SK-N-SH treated with all-trans-retinoic acid at 6 μM for 48 hours (cell line): ENCODE measurements at regions not wholly inside any gene's neighbourhood (a gene's known extent, or its start where the extent isn't known, plus 50 kb on each side); places are given as distances from the start of the nearest gene placed in this dataset.
"Not testable (repeated sequence)": the region's sequence is repeated elsewhere in the genome, so short reads cannot be mapped to it uniquely, and the experiment has no call there.

Experiments
- ATAC-seq: fragments of 200-7000 bp; cut with Tn5 transposase; 3 replicates; pipeline ENCODE4 v1.9.1; 2020; ENCODE audit warnings: mild to moderate bottlenecking, moderate library complexity
- ARNTL ChIP-seq: fragments of 450-650 bp; formaldehyde crosslinking; IDR thresholded peaks from 2 replicates; pipeline ENCODE4 v1.5.0; 2020; ENCODE audit warnings: low read depth, mild to moderate bottlenecking, moderate library complexity, borderline replicate concordance
- BACH2 ChIP-seq: fragments of 250-450 bp; sonication (Bioruptor Pico); IDR thresholded peaks from 2 replicates; pipeline ENCODE4 v1.9.0; 2021; ENCODE audit warnings: mild to moderate bottlenecking, borderline replicate concordance
- CSDC2 ChIP-seq: fragments of 250-450 bp; sonication (Bioruptor Pico); IDR thresholded peaks from 2 replicates; pipeline ENCODE4 v1.5.0; 2020; ENCODE audit warnings: mild to moderate bottlenecking, moderate library complexity
- ESRRG ChIP-seq: fragments of 250-450 bp; sonication (Bioruptor Pico); IDR thresholded peaks from 2 replicates; pipeline ENCODE4 v1.6.1; 2021; ENCODE audit warnings: mild to moderate bottlenecking
- GLIS3 ChIP-seq: fragments of 250-450 bp; sonication (Bioruptor Pico); IDR thresholded peaks from 2 replicates; pipeline ENCODE4 v1.5.0; 2020; ENCODE audit warnings: mild to moderate bottlenecking, moderate library complexity
- ISL1 ChIP-seq: fragments of 250-450 bp; sonication (Bioruptor Pico); IDR thresholded peaks from 2 replicates; pipeline ENCODE4 v2.1.2; 2022; ENCODE audit warnings: mild to moderate bottlenecking, moderate library complexity
- OSR1 ChIP-seq: fragments of 250-450 bp; sonication (Bioruptor Pico); IDR thresholded peaks from 2 replicates; pipeline ENCODE4 v1.8.0; 2022; ENCODE audit warnings: moderate library complexity, mild to moderate bottlenecking, inconsistent platforms
- PPARA ChIP-seq: fragments of 250-450 bp; sonication (Bioruptor Pico); IDR thresholded peaks from 2 replicates; pipeline ENCODE4 v1.5.0; 2020; ENCODE audit warnings: mild to moderate bottlenecking, borderline replicate concordance
- RARB ChIP-seq: fragments of 250-450 bp; sonication (Bioruptor Pico); IDR thresholded peaks from 2 replicates; pipeline ENCODE4 v1.8.0; 2021; ENCODE audit warnings: mild to moderate bottlenecking, moderate library complexity
- SNAI2 ChIP-seq: fragments of 250-450 bp; sonication (Bioruptor Pico); IDR thresholded peaks from 2 replicates; pipeline ENCODE4 v1.5.0; 2020; ENCODE audit warnings: mild to moderate bottlenecking, moderate library complexity
- TCF4 ChIP-seq: fragments of 250-450 bp; sonication (Bioruptor Pico); IDR thresholded peaks from 2 replicates; pipeline ENCODE4 v1.8.0; 2021; ENCODE audit warnings: mild to moderate bottlenecking, moderate library complexity, borderline replicate concordance
- TOX ChIP-seq: fragments of 250-450 bp; sonication (Bioruptor Pico); IDR thresholded peaks from 2 replicates; pipeline ENCODE4 v1.8.0; 2021; ENCODE audit warnings: mild to moderate bottlenecking, moderate library complexity, borderline replicate concordance
- ZC3H10 ChIP-seq: fragments of 250-450 bp; sonication (Bioruptor Pico); IDR thresholded peaks from 2 replicates; pipeline ENCODE4 v1.5.1; 2021; ENCODE audit warnings: mild to moderate bottlenecking, moderate library complexity
- ZFP3 ChIP-seq: fragments of 250-450 bp; sonication (Bioruptor Pico); IDR thresholded peaks from 2 replicates; pipeline ENCODE4 v1.5.0; 2020; ENCODE audit warnings: mild to moderate bottlenecking, moderate library complexity
- ZFP30 ChIP-seq: fragments of 450-650 bp; formaldehyde crosslinking; IDR thresholded peaks from 2 replicates; pipeline ENCODE4 v1.5.0; 2022; ENCODE audit warnings: mild to moderate bottlenecking, moderate library complexity
- ZNF565 ChIP-seq: fragments of 450-650 bp; formaldehyde crosslinking; conservative IDR thresholded peaks from 2 replicates; pipeline ENCODE4 v1.5.0; 2020; ENCODE audit warnings: low read depth, mild to moderate bottlenecking, moderate library complexity
- ZNF70 ChIP-seq: fragments of 450-650 bp; formaldehyde crosslinking; IDR thresholded peaks from 2 replicates; pipeline ENCODE4 v1.5.0; 2020; ENCODE audit warnings: mild to moderate bottlenecking, moderate library complexity
- ZNF8 ChIP-seq: fragments of 450-650 bp; formaldehyde crosslinking; IDR thresholded peaks from 2 replicates; pipeline ENCODE4 v1.5.0; 2020; ENCODE audit warnings: mild to moderate bottlenecking, moderate library complexity
- TF ChIP-seq, protein P1 (sequence below): fragments of 250-450 bp; sonication (Bioruptor Pico); IDR thresholded peaks from 2 replicates; pipeline ENCODE4 v1.8.0; 2021; ENCODE audit warnings: low read depth, mild to moderate bottlenecking, moderate library complexity, borderline replicate concordance
- TF ChIP-seq, protein P2 (sequence below): fragments of 250-450 bp; sonication (Bioruptor Pico); IDR thresholded peaks from 2 replicates; pipeline ENCODE4 v1.5.0; 2020; ENCODE audit warnings: mild to moderate bottlenecking, moderate library complexity
- TF ChIP-seq, protein P3 (sequence below): fragments of 250-450 bp; sonication (Bioruptor Pico); IDR thresholded peaks from 2 replicates; pipeline ENCODE4 v1.8.0; 2020; ENCODE audit warnings: mild to moderate bottlenecking, moderate library complexity, borderline replicate concordance
- TF ChIP-seq, protein P4 (sequence below): fragments of 250-450 bp; sonication (Bioruptor Pico); IDR thresholded peaks from 2 replicates; pipeline ENCODE4 v1.5.1; 2020; ENCODE audit warnings: low read depth, mild to moderate bottlenecking, moderate library complexity

DNA sequence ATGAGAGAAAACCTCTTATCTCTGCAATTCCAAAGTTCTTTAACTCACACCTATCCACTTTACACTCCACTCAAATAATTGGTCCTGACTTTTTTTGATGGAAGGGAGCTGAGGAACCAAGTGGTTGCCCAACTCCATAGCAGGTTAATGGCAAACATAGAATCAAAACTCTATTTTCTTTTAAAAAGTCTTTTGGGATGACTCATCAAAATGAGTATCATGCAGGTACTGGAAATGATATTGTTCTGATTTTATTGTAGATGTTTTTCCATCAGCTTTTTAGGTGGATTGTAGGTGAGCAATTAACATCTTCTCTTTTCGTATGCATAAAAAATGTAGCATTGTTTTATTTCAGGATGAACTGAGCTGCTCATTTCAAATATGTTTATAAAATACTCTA lies 239.5 kb downstream of the SATB1 start (continued):
- TF ChIP-seq, protein P1, sequence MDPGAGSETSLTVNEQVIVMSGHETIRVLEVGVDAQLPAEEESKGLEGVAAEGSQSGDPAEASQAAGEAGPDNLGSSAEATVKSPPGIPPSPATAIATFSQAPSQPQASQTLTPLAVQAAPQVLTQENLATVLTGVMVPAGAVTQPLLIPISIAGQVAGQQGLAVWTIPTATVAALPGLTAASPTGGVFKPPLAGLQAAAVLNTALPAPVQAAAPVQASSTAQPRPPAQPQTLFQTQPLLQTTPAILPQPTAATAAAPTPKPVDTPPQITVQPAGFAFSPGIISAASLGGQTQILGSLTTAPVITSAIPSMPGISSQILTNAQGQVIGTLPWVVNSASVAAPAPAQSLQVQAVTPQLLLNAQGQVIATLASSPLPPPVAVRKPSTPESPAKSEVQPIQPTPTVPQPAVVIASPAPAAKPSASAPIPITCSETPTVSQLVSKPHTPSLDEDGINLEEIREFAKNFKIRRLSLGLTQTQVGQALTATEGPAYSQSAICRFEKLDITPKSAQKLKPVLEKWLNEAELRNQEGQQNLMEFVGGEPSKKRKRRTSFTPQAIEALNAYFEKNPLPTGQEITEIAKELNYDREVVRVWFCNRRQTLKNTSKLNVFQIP = no peak
- TF ChIP-seq, protein P2, sequence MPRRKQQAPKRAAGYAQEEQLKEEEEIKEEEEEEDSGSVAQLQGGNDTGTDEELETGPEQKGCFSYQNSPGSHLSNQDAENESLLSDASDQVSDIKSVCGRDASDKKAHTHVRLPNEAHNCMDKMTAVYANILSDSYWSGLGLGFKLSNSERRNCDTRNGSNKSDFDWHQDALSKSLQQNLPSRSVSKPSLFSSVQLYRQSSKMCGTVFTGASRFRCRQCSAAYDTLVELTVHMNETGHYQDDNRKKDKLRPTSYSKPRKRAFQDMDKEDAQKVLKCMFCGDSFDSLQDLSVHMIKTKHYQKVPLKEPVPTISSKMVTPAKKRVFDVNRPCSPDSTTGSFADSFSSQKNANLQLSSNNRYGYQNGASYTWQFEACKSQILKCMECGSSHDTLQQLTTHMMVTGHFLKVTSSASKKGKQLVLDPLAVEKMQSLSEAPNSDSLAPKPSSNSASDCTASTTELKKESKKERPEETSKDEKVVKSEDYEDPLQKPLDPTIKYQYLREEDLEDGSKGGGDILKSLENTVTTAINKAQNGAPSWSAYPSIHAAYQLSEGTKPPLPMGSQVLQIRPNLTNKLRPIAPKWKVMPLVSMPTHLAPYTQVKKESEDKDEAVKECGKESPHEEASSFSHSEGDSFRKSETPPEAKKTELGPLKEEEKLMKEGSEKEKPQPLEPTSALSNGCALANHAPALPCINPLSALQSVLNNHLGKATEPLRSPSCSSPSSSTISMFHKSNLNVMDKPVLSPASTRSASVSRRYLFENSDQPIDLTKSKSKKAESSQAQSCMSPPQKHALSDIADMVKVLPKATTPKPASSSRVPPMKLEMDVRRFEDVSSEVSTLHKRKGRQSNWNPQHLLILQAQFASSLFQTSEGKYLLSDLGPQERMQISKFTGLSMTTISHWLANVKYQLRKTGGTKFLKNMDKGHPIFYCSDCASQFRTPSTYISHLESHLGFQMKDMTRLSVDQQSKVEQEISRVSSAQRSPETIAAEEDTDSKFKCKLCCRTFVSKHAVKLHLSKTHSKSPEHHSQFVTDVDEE (CRISPR knock-in tag) = no peak
- TF ChIP-seq ISL1 = no peak
- no peak for TF ChIP-seq ZNF8 (CRISPR knock-in tag)

DNA sequence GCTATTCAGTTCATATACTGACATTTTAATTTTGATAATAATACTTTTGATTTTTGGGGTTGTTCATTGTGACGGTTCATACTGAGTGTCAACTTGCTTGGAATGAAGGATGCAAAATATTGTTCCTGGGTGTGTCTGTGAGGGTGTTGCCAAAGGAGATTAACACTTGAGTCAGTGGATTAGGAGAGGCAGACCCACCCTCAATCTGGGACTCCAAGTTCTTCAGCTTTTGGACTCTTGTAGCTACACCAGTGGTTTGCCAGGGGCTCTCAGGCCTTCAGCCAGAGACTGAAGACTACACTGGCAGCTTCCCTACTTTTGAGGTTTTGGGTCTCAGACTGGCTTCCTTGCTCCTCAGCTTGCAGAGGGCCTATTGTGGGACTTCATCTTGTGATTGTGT lies 242.2 kb downstream of the SATB1 start:
- not testable (repeated sequence) for ATAC-seq

DNA sequence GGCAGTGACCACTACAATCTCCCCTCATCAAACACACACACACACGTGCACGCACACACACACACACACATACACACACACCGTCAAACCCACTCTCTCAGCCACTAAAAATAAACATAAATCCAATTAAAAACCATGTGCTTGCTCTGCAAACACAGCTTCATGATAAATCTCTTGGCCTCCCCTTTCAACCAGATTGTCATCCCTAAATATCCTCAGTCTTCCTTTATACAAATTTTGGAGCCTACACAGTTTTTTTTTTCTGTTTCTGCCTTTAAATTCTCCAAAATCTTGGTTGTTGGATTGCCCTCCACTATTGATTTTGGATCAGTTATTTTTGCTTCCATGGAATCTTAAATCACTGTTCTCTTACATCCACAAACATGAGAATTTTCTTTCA lies 245.6 kb downstream of the SATB1 start:
- ATAC-seq = no peak
- TF ChIP-seq ESRRG (CRISPR knock-in tag) (no peak), SNAI2 (CRISPR knock-in tag) (no peak), ZC3H10 (CRISPR knock-in tag) (no peak), ZFP3 (CRISPR knock-in tag) (no peak), PPARA (CRISPR knock-in tag) (no peak), CSDC2 (no peak), TOX (no peak), ZFP30 (CRISPR knock-in tag) (no peak), TCF4 (CRISPR knock-in tag) (no peak), ARNTL (CRISPR knock-in tag) (no peak), BACH2 (CRISPR knock-in tag) (no peak), ISL1 (no peak), ZNF565 (CRISPR knock-in tag) (no peak), ZNF8 (CRISPR knock-in tag) (no peak), RARB (CRISPR knock-in tag) (no peak), ZNF70 (CRISPR knock-in tag) (no peak)
- TF ChIP-seq, protein P2 (CRISPR knock-in tag) = no peak
- TF ChIP-seq, protein P3, sequence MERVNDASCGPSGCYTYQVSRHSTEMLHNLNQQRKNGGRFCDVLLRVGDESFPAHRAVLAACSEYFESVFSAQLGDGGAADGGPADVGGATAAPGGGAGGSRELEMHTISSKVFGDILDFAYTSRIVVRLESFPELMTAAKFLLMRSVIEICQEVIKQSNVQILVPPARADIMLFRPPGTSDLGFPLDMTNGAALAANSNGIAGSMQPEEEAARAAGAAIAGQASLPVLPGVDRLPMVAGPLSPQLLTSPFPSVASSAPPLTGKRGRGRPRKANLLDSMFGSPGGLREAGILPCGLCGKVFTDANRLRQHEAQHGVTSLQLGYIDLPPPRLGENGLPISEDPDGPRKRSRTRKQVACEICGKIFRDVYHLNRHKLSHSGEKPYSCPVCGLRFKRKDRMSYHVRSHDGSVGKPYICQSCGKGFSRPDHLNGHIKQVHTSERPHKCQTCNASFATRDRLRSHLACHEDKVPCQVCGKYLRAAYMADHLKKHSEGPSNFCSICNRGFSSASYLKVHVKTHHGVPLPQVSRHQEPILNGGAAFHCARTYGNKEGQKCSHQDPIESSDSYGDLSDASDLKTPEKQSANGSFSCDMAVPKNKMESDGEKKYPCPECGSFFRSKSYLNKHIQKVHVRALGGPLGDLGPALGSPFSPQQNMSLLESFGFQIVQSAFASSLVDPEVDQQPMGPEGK = no peak
- TF ChIP-seq, protein P4, sequence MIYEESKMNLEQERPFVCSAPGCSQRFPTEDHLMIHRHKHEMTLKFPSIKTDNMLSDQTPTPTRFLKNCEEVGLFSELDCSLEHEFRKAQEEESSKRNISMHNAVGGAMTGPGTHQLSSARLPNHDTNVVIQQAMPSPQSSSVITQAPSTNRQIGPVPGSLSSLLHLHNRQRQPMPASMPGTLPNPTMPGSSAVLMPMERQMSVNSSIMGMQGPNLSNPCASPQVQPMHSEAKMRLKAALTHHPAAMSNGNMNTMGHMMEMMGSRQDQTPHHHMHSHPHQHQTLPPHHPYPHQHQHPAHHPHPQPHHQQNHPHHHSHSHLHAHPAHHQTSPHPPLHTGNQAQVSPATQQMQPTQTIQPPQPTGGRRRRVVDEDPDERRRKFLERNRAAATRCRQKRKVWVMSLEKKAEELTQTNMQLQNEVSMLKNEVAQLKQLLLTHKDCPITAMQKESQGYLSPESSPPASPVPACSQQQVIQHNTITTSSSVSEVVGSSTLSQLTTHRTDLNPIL (CRISPR knock-in tag) = no peak

DNA sequence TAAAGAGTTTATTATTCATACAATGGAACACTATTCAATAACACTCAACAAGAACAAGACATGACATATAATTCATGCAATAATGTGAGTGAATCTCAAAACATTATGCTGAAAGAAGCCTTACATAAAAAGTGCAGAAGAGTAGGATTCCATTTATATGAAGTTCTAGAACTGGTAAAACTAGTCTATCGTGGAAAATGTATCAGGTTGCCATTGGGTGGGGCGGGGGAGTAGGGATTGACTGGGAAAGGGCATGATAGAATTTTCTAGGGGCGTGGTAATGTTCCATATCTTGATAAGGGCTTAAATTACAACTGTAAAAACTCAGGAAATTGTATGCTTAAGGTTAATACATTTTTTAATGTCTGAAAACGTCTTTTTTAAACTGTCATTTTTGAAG lies 247.9 kb downstream of the SATB1 start:
- ATAC-seq = no peak
- no peak for TF ChIP-seq ESRRG (CRISPR knock-in tag)
- TF ChIP-seq, protein P1 = no peak
- TF ChIP-seq, protein P2 (CRISPR knock-in tag) = no peak
- no peak for TF ChIP-seq TCF4 (CRISPR knock-in tag)
- no peak for TF ChIP-seq OSR1 (CRISPR knock-in tag)
- TF ChIP-seq SNAI2 (CRISPR knock-in tag) = no peak
- TF ChIP-seq ZNF8 (CRISPR knock-in tag) = no peak
- TF ChIP-seq CSDC2 = no peak
- no peak for TF ChIP-seq BACH2 (CRISPR knock-in tag)
- TF ChIP-seq ARNTL (CRISPR knock-in tag) = no peak
- TF ChIP-seq GLIS3 = no peak
